NB4 (cell line): ENCODE measurements at regions not wholly inside any gene's neighbourhood (a gene's known extent, or its start where the extent isn't known, plus 50 kb on each side); places are given as distances from the start of the nearest gene placed in this dataset.

Experiments used
- POLR2A ChIP-seq: IDR thresholded peaks from 2 replicates; pipeline ENCODE4 v1.6.1; 2011; ENCODE audit warnings: mild to moderate bottlenecking; ENCODE audit not compliant: insufficient read length; ENCODE audit errors: extremely low read depth
- TF ChIP-seq, protein P1 (sequence below): IDR thresholded peaks from one replicate; pipeline ENCODE4 v1.5.1; 2012; ENCODE audit warnings: low read depth, low read length

- no peak for TF ChIP-seq POLR2A
- TF ChIP-seq, protein P1, sequence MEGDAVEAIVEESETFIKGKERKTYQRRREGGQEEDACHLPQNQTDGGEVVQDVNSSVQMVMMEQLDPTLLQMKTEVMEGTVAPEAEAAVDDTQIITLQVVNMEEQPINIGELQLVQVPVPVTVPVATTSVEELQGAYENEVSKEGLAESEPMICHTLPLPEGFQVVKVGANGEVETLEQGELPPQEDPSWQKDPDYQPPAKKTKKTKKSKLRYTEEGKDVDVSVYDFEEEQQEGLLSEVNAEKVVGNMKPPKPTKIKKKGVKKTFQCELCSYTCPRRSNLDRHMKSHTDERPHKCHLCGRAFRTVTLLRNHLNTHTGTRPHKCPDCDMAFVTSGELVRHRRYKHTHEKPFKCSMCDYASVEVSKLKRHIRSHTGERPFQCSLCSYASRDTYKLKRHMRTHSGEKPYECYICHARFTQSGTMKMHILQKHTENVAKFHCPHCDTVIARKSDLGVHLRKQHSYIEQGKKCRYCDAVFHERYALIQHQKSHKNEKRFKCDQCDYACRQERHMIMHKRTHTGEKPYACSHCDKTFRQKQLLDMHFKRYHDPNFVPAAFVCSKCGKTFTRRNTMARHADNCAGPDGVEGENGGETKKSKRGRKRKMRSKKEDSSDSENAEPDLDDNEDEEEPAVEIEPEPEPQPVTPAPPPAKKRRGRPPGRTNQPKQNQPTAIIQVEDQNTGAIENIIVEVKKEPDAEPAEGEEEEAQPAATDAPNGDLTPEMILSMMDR = no peak
Measured at GRCh38 chr12:111046896-111047295, 126.5 kb upstream of the MYL2 start.
